ENCODE measurements at regions not wholly inside any gene's neighbourhood (a gene's known extent, or its start where the extent isn't known, plus 50 kb on each side); places are given as distances from the start of the nearest gene placed in this dataset.

- TF ChIP-seq ZNF274 (IDR thresholded peaks at IDR 0.05; ENCODE audit: low read depth, low read length) (no peak), SUZ12 (IDR thresholded peaks at IDR 0.05; ENCODE audit: extremely low read depth, insufficient read depth, insufficient read length) (no peak), YY1 (IDR thresholded peaks at IDR 0.05; ENCODE audit: insufficient read depth, insufficient read length) (no peak)
Observed at GRCh38 chr13:60226507-60226906, 62.8 kb upstream of the DIAPH3 start.
